ENCODE measurements at regions not wholly inside any gene's neighbourhood (a gene's known extent, or its start where the extent isn't known, plus 50 kb on each side); places are given as distances from the start of the nearest gene placed in this dataset.
A peak's percentile ranks its signal among the peaks of the same experiment; 100 is the strongest.

DNA sequence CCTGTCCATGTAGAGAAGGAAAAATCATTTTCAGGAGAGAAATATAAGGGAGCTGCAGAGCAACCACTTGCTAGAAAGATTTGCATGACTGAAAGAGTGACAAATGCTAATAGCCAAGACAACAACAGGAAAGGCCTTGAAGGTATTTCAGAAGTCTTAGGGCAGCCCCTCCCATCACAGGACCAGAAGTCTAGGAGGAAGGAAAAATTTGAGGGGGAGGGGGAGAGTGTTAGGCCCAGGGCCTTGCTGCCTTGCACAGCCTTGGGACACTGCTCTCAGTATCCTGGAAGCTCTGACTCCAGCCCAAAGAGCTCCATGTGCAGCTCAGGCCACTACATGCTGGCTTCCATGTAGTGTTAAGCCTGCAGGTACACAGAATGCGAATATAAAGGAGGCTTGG lies 266.9 kb downstream of the GLI2 start:
- no peak for DNase-seq

DNA sequence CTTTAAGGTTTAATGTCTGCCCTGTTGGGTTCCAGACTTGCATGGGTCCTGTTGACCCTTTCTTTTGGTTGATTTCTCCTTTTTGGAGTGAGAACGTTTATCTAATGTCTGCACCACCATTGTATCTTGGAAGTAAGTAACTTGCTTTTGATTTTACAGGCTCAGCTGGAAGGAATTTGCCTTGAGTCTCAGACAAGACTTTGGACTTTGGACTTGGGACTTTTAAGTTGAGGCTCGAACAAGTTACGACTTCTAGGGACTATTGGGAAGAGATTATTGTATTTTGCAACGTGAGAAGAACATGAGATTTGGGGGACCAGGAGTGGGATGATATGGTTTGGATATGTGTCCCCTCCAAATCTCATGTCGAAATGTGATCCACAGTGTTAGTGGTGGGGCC lies 267.7 kb downstream of the GLI2 start:
- no peak for DNase-seq

DNA sequence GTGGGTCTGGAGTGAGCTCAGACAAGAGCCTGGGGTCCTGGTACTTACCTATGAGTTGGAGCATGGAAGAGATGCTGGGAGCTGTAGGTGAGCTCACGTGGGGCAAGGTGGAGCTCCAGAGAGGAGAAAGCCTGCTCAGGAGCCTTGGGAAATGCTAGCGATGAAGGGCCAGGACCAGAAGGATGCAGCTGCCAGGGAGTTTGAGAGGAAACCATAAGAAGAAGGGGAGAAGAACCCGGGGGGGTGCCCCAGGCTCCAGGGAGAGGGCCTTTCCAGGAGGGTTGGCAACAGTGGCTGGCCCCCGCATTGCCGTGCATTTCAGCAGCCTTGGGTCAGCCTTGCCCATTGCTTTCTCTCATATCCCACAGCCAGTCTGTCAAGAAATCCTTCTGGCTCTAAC lies 268.7 kb downstream of the GLI2 start:
- no peak for DNase-seq

DNA sequence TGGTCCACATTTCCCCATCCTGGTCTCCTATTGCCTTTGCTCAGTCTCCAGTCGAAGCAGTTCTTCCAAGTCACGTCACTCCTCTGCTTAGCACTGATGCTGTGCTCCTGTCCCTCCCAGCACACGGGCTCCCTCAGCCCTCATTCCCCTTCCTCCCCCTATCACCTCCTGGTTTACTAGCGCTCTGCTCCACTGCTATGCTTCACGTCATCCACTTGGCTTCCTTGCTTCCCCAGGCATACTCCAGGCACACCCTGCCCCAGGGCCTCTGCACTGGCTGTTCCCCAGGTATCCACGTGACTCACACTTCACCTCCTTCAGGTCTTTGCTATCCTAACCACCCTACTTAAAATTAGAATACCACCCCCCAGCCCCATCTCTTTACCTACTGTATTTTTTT lies 269.3 kb downstream of the GLI2 start:
- DNase-seq = no peak

DNA sequence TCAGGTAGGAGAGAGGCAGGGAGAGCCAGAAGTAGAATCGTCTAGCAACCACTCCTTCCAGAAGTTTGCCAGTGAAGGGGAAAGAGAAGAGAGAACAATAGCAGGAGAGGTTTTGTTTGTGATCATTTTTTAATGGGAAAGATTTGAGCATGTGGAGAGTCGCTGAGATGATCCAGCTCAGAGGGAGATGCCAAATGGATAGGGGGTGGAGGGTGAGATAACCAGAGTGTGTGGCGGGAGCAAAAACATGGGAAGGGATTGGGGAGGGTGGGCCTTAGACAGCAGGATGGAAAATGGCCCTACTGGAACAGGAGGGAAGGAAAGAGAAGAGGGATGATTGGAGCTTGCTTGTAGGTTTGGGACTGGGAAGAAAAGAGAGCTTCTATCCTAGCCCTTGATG lies 269.8 kb downstream of the GLI2 start:
- DNase-seq = no peak

DNA sequence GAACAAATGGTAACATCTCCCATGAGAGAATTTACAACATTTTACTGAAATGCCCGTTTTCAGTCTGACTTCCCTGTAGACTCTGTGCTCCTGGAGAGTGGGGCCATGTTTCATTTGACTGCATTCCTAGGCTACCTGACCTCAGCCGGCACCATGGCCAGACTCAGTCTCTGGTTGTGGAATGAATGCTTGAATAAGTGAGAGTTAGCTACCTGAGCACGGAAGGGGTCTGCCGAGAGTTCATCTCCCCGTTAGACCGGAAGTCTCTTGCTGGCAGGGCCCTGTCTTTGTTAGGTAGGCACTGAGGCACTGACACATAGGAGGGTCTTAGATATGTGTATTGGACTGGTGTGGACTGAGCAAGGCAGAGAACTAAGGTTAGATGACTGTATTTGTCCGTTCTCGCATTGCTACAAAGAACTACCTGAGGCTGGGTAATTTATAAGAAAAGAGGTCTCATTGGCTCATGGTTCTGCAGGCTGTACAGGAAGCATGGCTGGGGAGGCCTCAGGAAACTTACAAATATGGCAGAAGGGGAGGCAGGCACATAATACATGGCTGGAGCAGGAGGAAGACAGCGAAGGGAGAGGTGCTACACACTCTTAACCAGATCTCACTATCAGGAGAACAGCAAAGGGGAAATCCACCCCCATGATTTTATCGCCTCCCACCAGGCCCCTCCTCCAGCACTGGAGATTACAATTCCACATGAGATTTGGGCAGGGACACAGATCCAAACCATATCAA lies 271.2 kb downstream of the GLI2 start:
- DNase-seq = no peak

DNA sequence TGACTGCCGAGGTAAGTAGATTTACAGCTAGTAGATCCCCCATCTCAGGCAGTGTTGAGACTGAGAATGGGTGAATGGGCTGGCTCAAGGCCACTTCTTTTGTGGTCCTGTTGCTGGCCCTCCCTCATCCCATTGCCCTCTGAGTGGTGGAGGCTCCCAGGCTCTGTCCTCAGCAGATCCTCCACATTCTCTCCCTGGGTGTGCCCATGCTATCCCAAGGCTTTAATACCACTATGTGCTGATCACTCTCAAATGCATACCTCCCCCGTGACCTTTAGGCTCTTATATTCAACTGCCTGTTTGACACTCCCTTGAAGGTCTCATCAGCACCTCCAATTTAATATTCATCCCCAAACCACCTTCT lies 271.8 kb downstream of the GLI2 start:
- no peak for DNase-seq

DNA sequence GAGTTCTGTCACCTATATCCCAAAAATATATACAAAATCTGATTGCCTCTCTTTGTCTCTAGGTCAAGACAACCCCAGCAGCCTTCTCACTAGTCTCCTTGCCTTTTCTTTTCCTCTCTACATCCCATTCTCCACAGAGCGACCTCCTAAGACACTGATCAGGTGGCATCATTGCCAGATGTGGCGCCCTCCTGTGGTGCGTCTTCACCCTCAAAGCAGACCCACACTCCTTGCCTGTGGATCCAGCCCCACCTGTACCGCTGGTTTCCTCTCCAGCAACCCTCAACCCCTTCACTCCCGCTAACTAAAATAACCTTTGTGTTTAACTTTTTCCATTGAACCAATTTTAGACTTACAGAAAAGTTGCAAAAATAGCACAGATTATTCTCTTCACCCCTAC lies 273.3 kb downstream of the GLI2 start:
- DNase-seq = no peak

DNA sequence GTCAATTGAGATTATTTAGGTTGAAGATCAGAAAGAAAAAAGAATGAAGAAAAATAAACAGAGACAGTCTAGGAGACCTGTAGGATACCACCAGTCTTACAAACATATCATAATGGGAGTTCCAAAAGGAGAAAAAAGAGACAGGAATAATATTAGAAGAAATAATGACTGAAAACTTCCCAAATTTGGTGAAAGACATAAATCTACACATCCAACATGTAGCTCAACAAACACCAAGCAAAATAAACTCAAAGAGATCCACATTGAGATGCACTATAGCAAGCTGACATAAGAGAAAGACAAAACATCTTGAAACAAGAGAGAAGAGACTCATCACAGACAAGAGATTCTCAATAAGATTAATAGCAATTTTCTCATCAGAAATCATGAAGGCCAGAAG lies 274.0 kb downstream of the TFCP2L1 start:
- no peak for DNase-seq

DNA sequence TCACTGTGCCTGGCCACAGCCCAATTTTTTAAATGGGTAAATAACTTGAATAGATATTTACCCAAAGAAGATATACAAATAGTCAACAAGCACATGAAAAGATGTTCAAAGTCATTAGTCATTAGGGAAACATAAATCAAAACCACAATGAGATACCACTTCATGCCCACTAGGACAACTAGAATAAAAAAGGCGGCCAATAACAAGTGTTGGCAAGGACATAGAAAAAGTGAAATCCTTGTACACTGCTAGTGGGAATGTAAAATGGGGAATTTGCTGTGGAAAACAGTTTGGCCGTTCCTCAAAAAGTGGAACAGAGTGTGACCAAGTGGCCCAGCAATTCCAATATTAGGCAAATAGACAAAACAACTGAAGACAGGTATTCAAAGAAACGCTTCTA lies 270.1 kb downstream of the TFCP2L1 start:
- DNase-seq = no peak

DNA sequence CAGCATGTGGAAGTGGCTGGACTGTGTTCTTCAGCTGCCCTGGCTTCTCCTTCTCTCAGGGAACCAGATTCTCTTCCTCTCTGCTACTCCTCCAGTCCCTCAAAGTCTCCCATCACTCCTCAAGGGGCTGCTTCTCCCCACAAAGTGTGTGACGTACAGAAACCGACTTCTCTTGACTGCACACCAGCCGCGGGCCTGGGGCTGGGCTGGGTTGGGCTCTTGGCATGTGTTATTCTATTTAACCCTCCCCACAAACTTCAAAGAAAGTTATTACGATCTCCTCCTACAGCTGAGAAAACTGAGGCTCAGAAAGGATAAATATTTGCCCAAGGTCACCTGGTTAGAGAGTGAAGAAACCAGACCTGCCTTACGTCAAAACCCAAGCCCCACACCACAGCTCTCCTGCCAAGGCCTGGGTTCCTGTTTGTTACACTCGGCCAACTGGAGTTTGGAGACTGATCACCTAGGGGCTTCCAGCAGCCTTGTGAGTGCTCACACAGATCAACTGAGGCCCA lies 269.0 kb downstream of the TFCP2L1 start:
- no peak for DNase-seq

DNA sequence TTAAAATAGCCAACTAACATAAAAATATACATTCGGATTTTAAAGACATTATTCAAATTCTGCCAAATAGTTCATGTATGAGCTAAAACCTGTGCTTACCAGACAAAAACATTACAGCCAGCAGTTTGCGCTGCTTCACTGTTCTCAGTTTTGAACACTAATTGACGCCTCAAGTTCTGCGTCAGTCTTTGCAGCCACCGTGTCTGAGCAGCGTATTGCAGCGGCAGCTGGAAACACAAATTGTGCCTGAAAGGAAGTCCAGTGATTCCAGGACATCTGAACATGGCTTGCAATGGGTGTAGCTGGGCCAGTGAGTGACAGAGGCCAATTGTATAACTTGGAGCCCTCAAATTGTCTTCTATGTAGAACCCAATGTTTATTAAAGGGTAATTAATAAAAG lies 267.6 kb downstream of the TFCP2L1 start:
- no peak for DNase-seq

DNA sequence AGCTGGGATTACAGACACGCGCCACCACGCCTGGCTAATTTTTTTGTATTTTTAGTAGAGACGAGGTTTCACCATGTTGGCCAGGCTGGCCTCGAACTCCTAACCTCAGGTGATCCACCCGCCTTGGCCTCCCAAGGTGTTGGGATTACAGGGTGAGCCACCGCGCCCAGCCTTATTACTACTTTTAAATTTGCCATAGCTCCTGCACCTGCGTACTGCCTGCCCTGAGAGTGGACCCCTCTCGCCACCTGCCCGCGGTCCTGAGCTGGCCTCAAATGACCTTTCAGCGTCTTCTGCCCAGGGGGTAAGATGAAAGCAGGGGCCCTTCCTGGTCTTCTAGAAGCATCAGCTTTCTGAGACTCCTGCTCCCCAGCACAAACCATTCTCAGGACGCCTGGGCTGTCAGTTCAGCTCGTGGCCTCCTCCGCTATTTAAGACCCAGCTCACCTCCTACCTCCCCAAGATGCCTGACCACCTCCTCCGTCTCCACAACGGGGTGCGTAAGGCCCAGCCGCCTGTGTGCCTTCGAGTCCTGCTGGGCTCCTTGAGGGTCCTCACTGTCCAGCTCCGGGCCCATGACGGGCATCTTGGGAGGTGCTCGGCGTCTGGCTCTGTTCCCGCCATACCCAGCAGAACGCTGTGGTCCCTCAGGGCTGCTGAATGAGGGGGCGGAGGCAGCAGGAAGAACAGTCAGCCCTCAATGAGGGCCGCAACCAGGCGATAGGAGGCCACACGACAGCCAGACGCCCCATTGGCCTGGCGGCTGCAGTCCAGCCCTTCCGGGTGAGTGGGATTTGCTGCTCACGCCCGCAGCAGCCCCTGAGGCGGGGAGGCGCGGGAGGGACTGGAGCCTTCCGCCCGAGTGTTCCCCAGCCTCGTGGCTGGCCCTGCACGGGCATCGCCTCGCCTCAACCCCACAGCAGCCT lies 266.6 kb downstream of the TFCP2L1 start:
- no peak for DNase-seq

DNA sequence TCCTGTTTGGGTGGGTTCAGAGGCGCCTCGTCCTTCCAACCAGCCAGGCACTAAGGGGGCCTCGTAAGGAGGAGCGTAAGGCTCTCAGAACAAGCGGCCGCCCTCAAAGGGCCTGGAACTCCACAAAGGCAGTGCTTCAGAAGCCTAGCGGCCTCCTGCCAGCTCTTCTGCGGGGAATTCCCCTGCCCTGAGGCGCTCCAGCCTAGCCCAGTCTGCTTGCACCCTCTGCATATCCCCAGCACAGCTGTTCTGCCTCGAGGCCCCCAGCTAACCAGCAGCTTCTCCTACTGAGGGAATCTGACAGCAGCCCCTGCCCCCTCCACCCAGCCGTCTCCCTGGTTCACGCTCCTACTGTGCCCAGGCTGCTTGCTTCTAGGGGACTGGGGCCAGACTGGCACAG lies 265.9 kb downstream of the TFCP2L1 start:
- DNase-seq = no peak

DNA sequence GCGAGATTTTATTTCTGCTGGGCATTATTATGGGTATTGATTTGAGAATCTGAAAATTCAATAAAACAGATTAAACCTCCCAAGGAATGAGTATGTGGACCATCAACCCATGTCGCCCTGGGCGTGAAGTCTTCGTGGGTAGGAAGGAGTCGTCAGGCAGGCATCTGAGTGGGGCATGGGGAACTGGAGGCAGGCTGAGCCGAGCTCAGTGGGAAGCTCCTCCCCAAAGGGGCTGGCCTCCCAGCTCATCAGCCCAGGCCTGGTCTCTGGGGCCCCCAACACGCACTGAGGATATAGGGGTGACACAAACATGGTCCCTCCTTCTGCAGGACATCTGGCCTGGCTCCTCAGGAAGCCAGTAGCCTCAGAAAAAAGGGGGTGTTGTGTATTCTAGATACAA lies 265.2 kb downstream of the TFCP2L1 start:
- DNase-seq = no peak

DNA sequence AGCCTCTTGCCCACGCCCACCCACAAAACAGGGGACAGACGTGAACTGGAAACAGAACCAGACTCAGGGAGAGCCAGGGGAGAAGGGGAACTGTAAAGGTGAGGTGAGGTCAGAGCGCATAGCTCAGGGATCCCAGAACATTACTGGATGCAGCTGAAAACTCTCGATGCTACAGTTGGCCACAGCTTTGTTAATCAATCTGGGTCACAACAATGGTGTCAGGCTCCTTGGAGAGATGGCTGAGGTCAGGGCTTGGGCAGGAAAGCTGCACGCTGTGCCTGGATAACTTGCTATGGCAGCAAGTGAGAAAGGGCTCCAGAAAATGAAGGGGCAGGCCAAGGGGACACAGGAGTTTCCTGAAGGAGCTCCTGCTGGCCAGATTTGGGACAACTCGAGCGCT lies 263.3 kb downstream of the TFCP2L1 start:
- no peak for DNase-seq

DNA sequence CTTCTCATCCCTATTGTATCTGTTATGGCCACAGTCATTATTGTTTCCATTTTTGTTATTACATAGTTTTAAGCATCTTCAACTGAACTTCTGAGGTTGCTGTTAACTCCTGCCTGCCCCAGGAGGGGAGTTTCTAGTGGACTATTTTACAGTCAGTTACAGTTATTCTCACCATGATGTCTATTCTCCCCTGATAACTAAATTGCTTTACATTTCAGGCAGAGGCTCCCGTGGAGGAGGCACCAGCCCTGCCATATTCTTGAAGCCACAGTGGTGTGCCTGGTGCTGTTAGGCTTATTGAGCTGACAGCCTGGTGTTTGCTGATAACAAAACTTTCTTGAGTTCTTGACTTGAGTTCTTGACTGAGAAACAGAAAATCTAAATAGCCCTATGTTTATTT lies 256.4 kb downstream of the TFCP2L1 start:
- peak; percentile 6 for DNase-seq

DNA sequence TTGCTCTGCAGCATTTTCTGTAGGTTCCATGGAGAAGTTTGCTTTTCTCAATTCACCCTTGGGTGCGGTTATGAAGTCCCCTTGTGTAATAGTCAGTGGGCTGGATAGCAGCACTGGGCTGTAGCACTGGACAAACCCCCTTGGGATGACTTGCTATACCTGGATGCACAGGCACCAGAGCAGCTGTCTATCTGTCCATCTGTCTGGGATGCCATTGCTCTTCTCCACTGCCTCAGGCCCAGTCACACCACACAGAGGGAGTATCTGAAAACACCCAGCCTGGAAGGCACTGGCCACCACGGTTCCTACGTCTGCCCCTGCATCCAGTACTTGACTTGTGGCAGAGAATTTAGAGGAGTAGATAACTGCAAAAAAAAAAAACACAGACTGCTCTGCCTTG lies 254.5 kb downstream of the TFCP2L1 start:
- no peak for DNase-seq

DNA sequence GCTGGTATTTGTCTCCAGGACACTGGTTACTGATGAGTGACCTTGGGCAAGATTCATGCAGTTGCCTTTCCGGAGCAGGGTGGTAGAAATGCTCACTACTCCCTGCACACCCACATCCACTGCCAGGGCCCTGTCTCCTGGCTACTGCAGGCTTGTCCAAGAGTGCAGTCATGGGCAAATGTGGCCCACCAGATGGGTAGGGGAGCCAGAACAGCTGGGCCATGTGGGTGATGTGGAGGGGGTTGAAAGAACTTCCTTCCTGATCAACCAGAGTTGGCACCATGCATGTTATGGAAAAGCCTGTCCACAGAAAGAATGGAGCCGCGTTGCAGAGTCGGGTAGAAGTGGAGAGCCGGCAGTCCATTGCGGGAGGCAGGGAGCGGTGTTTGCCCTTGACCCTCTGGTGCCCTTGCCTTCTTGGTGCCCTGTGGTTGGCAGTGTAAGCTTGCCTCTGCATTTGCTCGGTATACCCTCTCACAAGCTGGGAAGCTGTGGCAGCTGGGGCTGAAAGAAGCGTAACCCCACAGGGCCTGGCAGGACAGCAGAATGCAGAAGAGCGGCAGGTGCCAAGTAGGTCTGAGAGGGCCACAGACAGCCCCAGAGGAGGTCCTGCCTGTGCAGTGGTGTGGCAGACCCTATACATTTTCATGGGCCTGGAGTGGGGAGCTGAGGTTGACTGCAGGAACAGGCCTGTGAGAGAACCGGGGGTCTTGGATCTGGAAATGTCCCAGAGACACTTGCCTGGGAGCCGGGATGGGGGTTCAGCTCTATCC lies 253.2 kb downstream of the TFCP2L1 start:
- no peak for DNase-seq

DNA sequence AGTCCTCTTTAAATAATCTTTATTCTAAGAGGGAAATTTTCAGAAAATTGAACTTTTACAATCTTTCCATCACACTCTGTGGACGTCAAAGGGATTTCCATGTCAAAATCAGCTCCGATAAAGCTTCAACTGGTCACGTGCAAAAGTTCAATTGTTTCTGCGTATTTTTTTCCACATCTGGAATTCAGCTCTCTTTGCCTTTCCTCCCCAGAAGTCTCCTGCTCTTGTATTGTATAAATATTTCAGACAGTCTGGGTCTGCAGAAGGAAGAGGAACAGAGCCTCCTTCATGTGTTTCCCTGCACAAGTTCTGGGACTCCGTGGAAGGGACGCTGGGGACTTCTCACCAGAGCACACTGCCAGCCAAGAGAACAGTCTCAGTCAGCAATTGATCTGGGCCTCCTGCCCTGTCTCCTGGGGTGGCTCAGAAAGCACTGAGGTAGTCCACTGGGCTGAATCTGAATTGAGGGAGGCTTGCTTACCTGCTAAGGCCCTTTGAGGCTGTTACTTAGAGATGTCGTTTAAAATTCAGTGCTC lies 251.5 kb downstream of the TFCP2L1 start:
- DNase-seq = no peak

DNA sequence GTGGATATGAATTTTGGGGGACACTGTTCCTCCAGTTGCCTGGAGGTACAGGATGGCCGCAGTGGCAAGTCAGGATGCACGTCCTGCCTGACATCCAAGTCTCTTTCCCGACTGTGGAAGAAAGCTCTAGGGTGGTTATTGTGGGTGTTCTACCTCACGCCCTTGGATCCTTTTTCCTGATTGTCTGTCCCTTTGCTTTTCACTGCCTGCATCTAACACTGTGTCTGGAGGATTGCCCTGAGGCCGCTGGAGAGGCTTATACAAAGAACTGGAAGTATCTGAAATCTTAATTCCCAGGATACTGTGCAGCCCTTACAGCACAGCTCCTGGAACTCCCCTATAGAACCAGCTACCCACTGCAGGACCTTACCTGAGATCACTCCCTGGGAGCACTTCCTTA lies 250.5 kb downstream of the TFCP2L1 start:
- no peak for DNase-seq

DNA sequence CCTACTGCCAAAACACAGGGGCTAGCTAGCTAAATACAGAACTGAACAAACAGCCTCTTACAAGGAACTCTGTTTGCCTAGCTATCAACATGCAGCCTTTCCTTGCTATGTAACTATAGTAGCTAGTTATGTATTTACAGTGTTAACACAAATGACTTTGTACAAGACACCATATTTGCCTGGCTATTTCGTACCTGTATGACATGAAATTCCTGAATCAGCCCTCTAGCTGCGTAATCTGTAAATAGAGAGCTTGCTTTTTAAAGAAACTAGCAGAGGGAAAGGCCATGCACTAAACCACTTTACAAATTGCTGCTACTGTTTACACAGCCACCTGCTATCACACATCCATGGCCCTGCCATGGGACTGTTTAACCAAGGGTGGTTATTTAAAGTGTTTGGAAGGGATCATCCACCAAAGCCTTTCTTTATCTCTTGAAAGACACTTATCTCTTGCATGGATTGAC lies 248.7 kb downstream of the TFCP2L1 start:
- no peak for DNase-seq

DNA sequence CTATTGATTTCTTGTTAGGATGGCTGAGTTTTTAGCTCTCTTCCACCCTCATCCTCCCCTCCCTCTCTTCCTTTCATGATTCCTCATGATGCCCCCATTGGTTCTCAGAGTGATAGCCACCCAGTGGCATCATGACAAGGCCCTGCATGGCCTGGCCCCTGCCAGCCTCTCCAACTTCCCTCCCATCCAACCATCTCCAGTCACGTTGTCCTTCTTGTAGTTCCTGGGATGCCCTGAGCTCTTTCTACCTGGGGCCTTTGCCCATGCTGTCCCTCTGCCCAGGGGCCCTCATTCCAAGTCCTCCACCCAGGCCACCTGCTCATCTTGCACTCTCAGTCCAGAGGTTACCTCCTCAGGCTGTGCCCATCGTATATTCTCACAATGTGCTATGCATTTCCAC lies 247.5 kb downstream of the TFCP2L1 start:
- no peak for DNase-seq

Measured in hematopoietic multipotent progenitor cell treated with erythropoietin and hydrocortisone succinate and interleukin-3 and kit ligand, for 8 days (in vitro differentiated cells).